ENCODE measurements at regions not wholly inside any gene's neighbourhood (a gene's known extent, or its start where the extent isn't known, plus 50 kb on each side); places are given as distances from the start of the nearest gene placed in this dataset.
A peak's percentile ranks its signal among the peaks of the same experiment; 100 is the strongest.

DNA sequence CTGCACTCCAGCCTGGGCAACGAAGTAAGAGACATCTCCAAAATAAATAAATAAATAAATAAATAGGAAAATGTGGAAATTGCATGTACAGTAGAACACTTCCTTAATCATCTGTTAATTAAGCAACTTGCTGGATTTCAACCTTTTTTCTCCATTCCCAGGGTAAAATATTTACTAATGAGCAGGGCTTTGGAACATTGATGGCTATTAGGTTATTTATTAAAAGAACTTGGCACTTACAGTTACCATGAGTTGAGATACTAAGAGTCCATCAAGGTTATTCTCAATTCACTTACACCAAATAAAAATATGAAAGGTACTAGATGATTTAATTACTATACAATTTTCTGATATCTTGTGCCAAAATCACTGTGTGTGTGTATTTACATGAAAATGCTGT is 607.1 kb downstream of the PCDH18 start:
- peak; percentile 77 for DNase-seq (ENCODE audit: low spot score)

DNA sequence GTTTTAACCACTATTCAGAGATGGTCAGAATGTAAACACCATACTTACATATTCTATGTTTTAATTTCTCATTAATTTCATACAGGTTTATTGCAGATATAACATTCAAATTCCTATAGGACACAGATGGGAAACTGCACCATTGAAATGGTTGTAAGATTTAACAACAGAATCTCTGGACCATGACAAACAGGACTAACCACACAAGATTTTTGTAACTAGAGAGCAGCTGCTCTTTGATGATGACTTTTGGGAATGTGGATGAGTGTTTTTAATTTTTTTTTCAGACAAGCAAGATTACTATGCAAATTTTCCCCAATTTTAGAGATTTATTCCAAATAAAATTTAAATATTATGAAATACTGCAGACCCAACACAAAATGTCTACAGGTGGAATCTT is 610.2 kb downstream of the PCDH18 start:
- DNase-seq (ENCODE audit: low spot score), result peak; percentile 40

GRCh38 chr4:136920092-136920881 is 612.0 kb downstream of the PCDH18 start:
- no peak for DNase-seq (ENCODE audit: low spot score)

DNA sequence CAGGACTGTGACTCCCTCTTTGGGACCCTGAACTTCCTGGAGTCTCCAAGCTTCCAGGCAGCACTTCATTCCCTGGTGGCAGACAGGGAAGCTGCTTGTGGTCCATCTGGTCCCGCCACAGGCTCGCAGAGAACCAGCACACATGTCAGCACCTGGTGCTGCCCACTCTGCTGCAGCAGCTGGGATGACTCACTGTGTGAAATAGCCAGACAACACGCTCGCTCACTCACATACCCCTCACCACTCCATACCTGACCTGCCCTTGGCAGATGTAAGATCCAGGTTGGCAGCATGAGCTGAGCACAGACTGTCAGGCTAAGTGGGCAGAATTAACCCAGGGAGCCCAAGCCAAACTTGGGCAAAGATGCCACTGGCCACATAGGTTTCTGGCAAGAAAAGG is 613.5 kb downstream of the PCDH18 start:
- DNase-seq (ENCODE audit: low spot score), result peak; percentile 62

- DNase-seq (ENCODE audit: low spot score), result no peak
Observed at GRCh38 chr4:136917312-136918110, 614.8 kb downstream of the PCDH18 start.

DNA sequence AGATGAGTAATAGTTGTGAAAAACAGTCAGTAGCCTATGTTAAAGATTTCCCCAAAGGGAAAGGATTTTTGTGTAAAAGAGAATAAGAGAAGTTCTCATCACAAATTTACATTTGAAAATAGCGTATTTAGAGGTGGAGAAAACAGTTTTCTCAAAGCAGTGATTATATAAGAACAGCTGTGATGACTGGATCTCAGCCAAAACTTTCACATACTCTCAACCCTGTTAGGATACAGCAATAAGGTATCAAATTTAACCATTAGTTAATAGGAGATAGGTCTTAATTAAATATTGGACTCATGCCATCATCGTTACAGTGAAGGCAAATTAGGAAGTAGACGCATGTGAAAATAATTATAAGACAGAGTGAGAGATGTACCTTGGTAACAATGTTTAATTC is 622.7 kb downstream of the PCDH18 start:
- DNase-seq (ENCODE audit: low spot score), result no peak

- no peak for DNase-seq (ENCODE audit: low spot score)
Observed at GRCh38 chr4:136908122-136908521, 624.2 kb downstream of the PCDH18 start.

DNA sequence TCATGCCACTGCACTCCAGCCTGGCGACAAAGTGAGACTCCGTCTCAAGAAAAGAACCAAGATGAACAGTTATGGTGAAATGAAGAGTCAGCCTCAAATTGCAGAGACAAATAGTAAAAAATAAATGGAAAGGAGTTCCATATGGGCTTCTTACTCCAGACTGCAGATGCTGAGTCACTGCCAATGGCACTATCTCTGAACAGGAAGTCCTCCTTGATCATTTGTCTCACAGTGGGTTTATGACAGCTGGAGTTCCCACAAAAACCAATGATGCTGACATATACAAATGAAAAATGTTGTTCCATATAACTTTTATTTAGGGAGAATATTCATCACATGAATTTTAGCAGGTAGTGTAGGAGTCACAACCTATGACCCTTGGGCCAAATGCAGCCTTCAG is 631.6 kb downstream of the PCDH18 start:
- peak; percentile 50 for DNase-seq (ENCODE audit: low spot score)

DNA sequence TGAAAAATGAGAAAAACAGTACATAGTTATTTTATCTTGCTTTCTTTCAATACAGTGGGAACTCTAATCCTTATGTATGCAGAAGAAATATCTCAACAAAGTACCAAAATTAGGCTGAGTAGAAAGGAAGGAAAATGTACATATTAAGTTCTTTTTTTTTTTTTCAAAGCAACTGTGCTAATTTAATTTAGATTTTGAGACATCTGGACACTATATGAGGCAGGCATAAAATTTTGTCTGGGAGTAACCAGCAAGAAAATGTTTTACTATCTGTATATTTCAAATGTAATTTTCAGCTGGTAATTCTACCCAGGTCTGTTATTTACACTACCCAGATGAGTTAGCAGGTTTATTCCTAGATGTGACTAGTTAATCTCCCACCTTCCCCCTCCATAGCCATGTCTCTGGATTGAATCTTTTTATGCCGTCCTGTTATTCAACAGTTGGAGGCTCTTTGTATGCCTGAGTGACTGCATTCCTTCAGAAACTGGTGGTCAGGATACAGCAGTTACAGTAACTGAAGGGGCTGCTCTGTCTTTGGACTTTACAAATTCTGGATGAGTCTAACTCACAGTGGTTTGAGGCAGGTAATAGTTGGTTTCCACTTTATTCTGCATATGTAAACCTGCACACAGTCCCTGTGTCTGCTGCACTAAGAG is 633.6 kb downstream of the PCDH18 start:
- peak; percentile 20 for DNase-seq (ENCODE audit: low spot score)

- DNase-seq (ENCODE audit: low spot score), result no peak
Observed at GRCh38 chr4:136893573-136893972, 638.7 kb downstream of the PCDH18 start.

GRCh38 chr4:136881666-136882065 is 650.6 kb downstream of the PCDH18 start:
- DNase-seq (ENCODE audit: low spot score), result no peak

DNA sequence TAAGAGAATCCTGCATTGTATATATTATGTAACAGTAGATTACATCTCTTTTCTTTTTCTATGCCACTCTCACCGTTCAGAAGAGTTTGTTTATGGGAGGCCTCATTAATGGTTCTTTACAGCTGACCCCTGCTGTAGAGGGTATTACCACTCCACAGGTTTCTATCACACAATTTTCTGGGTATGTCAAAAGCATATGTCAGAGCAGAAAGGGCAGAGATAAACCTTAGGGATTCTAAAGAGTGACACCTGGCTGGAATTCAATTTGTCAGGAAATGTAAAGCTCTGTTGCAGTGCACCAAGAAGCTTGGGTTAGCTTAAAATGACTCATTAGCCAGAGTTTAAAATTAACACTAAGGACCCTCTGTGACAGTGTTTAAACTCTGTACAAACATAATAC is 658.7 kb downstream of the PCDH18 start:
- DNase-seq (ENCODE audit: low spot score), result peak; percentile 26

DNA sequence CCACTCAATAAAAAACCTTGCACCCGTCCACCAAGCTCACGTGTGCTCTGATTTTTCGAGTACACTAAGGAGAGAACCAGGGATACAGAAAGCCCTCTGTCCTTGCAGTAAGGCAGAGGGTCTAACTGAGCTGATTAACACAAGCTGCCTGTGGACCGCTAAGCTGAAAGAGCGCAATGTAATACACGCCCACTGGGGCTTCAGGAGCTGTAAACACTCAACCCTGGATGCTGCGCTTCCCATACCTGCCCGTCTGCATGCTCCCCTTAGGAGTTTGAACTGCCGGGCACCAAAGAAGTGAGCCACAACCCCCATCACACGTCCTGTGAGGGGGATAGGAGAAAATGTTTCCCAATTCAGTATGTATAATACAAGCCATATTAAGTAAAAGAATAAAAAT is 664.8 kb downstream of the PCDH18 start:
- DNase-seq (ENCODE audit: low spot score), result no peak

GRCh38 chr4:136865526-136865925 is 666.8 kb downstream of the PCDH18 start:
- DNase-seq (ENCODE audit: low spot score), result peak; percentile 2

DNA sequence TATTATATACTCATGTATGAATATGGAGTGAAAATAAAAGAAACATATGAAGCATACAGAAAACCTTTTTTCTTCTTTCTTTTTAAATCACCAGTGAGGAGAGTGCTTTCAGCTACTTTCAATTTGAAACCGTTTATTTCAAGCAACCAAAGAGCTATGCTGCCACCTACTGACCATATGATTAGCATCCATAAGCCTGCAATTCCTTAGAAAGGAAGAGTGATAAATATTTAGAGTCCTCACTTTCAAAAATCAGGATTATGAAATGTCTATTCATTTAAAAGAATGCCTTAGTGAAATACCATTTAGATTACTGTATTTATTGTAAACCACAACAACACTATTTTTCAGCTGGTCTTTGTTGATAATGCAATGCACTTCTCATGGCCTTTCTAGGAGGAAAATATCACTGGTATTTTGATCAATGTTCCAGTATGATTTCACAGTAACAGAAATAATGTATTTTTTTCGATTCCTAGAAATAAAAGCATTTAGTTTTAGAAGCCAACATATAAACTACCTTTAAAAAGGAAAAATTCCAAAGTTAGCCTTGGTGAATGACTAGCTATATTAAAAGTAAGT is 667.6 kb downstream of the PCDH18 start:
- peak; percentile 80 for DNase-seq (ENCODE audit: low spot score)

- DNase-seq (ENCODE audit: low spot score), result peak; percentile 26
Observed at GRCh38 chr4:136863756-136864155, 668.5 kb downstream of the PCDH18 start.

DNA sequence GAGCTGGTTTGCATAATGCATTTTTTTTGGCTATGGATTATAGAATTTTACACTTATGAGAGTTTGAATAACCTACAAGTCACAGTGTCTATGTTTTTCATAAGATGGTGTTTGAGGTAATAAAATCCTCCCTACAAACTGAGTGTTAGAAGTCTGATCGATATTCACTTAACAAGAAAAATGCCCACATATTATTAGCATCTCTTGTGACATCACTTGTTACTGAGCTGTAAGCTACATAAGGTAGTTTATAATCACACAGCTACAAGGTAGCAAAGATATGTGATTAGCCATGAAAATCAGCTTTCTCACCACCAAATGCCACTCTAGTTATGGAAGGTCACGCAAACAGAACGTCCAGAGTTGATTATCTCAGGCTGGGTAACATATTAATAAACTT is 669.6 kb downstream of the PCDH18 start:
- peak; percentile 3 for DNase-seq (ENCODE audit: low spot score)

GRCh38 chr4:136861091-136861490 is 671.2 kb downstream of the PCDH18 start:
- peak; percentile 13 for DNase-seq (ENCODE audit: low spot score)

DNA sequence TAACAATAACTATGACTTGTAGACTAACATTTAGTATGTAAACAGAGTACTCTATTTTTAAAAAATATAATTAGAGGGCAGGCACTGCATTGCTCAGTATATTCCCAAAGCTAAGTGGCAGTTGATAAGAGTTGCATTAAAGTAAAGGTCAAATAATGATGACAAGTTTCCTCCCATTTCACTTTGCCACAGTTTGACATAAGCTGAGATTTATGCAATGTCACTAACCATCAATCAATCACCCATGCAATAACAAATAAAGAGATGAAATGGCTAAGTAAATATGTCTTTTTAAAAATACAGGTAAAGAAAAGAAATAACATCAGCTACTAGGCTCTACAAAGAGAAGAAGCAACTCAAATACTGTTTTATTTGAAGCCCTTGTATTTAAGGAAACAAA is 673.4 kb downstream of the PCDH18 start:
- no peak for DNase-seq (ENCODE audit: low spot score)

- no peak for DNase-seq (ENCODE audit: low spot score)
Observed at GRCh38 chr4:136855886-136856285, 676.4 kb downstream of the PCDH18 start.

DNA sequence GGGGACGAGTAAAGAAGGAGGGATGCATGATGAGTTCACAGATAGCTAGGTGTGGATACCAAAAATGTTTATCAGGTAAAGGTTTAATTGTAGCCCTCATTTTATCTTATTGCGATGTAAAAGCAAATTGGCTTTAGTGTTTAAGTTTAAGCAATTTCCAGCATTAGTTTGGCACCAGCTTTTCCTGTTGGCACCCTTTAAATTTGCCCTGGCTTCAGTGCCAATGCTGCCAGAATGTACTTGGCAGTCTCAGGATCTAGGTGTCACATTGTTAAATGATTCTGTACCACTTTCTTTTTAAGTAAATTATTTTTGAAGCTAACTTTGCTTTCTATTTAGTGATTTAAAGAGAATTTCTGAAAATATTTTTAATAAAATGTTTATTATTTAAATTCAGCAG is 681.8 kb downstream of the PCDH18 start:
- DNase-seq (ENCODE audit: low spot score), result no peak

- DNase-seq (ENCODE audit: low spot score), result no peak
Observed at GRCh38 chr4:136847881-136848621, 684.2 kb downstream of the PCDH18 start.
